WTC11 (cell line): ENCODE measurements at regions not wholly inside any gene's neighbourhood (a gene's known extent, or its start where the extent isn't known, plus 50 kb on each side); places are given as distances from the start of the nearest gene placed in this dataset.

Source experiments
- ATAC-seq: fragments of 200-7000 bp; cut with Tn5 transposase; 2 replicates; pipeline ENCODE4 v1.10.0; 2021; ENCODE audit warnings: mild to moderate bottlenecking, moderate library complexity
- CTCF ChIA-PET: fragments of 300-600 bp; sonication (Branson Sonifier 250); formaldehyde crosslinking; loops from one replicate; lab custom pipeline; 2021; ENCODE audit warnings: antibody characterized with exemption; lab: Charles Lee
- POLR2A ChIA-PET: fragments of 350-600 bp; sonication (Branson Sonifier 250); formaldehyde crosslinking; loops from one replicate; lab custom pipeline; 2021; ENCODE audit warnings: antibody characterized with exemption; lab: Charles Lee
- DNase-seq: peaks from one replicate; pipeline ENCODE4 v3.0.0; 2021; ENCODE audit warnings: low spot score
- H3K27ac Mint-ChIP-seq: 2 replicates; pipeline ENCODE4 v1.8.0; 2021; ENCODE audit warnings: mixed read lengths
- H3K27me3 Mint-ChIP-seq: 2 replicates; pipeline ENCODE4 v1.8.0; 2021; ENCODE audit warnings: low read depth, mild to moderate bottlenecking, moderate library complexity, mixed read lengths
- H3K36me3 Mint-ChIP-seq: 2 replicates; pipeline ENCODE4 v1.8.0; 2021; ENCODE audit warnings: mixed read lengths
- H3K4me1 Mint-ChIP-seq: 2 replicates; pipeline ENCODE4 v1.8.0; 2022; ENCODE audit warnings: mixed read lengths
- H3K4me3 Mint-ChIP-seq: 2 replicates; pipeline ENCODE4 v1.8.0; 2021; ENCODE audit warnings: mild to moderate bottlenecking, moderate library complexity, mixed read lengths
- H3K9me3 Mint-ChIP-seq: 2 replicates; pipeline ENCODE4 v1.8.0; 2021; ENCODE audit warnings: mixed read lengths
- ETV6 ChIP-seq: sonication (generic); formaldehyde crosslinking; IDR thresholded peaks from 2 replicates; pipeline ENCODE4 v1.8.1; 2022; ENCODE audit warnings: mild to moderate bottlenecking, missing genetic modification reagents
- FOXP1 ChIP-seq: sonication (generic); formaldehyde crosslinking; IDR thresholded peaks from 2 replicates; pipeline ENCODE4 v1.8.0; 2022; ENCODE audit warnings: missing genetic modification reagents, mild to moderate bottlenecking, moderate library complexity, borderline replicate concordance
- GTF2I ChIP-seq: fragments of 250-450 bp; sonication (Bioruptor Pico); conservative IDR thresholded peaks from 2 replicates; pipeline ENCODE4 v1.4.0; 2021; ENCODE audit warnings: mild to moderate bottlenecking
- NFYB ChIP-seq: sonication (generic); formaldehyde crosslinking; conservative IDR thresholded peaks from 2 replicates; pipeline ENCODE4 v1.8.0; 2022; ENCODE audit warnings: low read depth, missing genetic modification reagents
- SMAD4 ChIP-seq: sonication (generic); formaldehyde crosslinking; IDR thresholded peaks from 2 replicates; pipeline ENCODE4 v1.8.0; 2022; ENCODE audit warnings: mild to moderate bottlenecking, missing genetic modification reagents
- TP53 ChIP-seq: sonication (generic); formaldehyde crosslinking; IDR thresholded peaks from 2 replicates; pipeline ENCODE4 v1.8.1; 2023; ENCODE audit warnings: mild to moderate bottlenecking, missing genetic modification reagents
- ZNF121 ChIP-seq: sonication (generic); formaldehyde crosslinking; IDR thresholded peaks from 2 replicates; pipeline ENCODE4 v1.8.0; 2023; ENCODE audit warnings: missing genetic modification reagents
- ZNF317 ChIP-seq: sonication (generic); formaldehyde crosslinking; IDR thresholded peaks from 2 replicates; pipeline ENCODE4 v1.8.1; 2023; ENCODE audit warnings: low read depth, mild to moderate bottlenecking, moderate library complexity, missing genetic modification reagents, borderline replicate concordance
- TF ChIP-seq, protein P1 (sequence below): fragments of 250-450 bp; sonication (Bioruptor Pico); IDR thresholded peaks from 2 replicates; pipeline ENCODE4 v2.1.2; 2022; ENCODE audit warnings: mild to moderate bottlenecking, moderate library complexity
- TF ChIP-seq, protein P2 (sequence below): fragments of 250-450 bp; sonication (Bioruptor Pico); IDR thresholded peaks from 2 replicates; pipeline ENCODE4 v1.9.0; 2021; ENCODE audit warnings: mild to moderate bottlenecking
- TF ChIP-seq, protein P3 (sequence below): fragments of 200-600 bp; IDR thresholded peaks from 2 replicates; pipeline ENCODE4 v1.8.0; 2022; ENCODE audit warnings: antibody characterized with exemption
- TF ChIP-seq, protein P4 (sequence below): sonication (generic); formaldehyde crosslinking; IDR thresholded peaks from 2 replicates; pipeline ENCODE4 v1.8.1; 2022; ENCODE audit warnings: low read depth, missing genetic modification reagents, borderline replicate concordance
- TF ChIP-seq, protein P5 (sequence below): sonication (generic); formaldehyde crosslinking; IDR thresholded peaks from 2 replicates; pipeline ENCODE4 v1.8.1; 2023; ENCODE audit warnings: mild to moderate bottlenecking, missing genetic modification reagents, moderate library complexity

DNA sequence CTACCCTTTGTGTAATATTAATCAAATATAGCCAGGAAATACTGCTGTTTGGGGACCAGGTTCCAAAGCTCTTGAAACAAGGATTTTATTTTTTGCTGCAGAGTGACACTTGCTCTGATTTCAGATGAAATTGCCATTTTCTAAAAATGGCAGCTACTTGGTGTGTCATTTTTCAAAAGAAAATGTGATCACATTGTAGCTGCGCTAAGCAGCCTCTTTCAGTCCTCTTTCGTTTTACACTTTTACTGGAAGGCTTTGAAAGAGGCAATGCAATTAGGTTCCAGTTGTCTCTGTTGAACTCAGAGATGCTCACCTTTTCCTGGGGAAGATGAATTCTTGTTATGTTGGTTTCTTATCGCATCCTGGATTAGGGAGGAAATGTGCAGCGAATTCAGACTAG, 85.1 kb downstream of the CT47B1 start (continued):
- TF ChIP-seq, protein P1, sequence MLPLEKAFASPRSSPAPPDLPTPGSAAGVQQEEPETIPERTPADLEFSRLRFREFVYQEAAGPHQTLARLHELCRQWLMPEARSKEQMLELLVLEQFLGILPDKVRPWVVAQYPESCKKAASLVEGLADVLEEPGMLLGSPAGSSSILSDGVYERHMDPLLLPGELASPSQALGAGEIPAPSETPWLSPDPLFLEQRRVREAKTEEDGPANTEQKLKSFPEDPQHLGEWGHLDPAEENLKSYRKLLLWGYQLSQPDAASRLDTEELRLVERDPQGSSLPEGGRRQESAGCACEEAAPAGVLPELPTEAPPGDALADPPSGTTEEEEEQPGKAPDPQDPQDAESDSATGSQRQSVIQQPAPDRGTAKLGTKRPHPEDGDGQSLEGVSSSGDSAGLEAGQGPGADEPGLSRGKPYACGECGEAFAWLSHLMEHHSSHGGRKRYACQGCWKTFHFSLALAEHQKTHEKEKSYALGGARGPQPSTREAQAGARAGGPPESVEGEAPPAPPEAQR: no peak
- no peak for TF ChIP-seq ZNF317 (CRISPR knock-in tag)
- TF ChIP-seq, all 79 proteins: peak for 0

DNA sequence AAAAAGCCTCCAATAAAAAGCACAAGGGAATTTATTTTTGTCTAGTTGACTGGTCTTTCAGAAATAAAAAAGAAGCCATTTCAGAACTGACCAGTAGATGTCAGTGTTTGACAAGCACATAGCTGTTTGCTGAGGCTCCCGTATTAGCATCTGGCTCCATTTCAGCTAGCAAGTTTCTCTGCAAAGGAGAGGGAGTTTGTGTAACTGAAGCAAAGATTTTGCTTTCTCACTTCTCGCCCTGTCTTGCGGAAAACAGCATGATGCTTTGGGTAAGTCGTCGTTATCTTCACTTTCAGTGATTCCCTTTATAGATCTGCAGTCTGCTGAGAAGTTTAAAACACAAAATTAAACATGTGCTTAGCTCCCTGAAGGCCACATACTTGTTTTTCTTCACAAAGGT, 85.5 kb downstream of the CT47B1 start:
- CTCF ChIA-PET: interaction anchor here (1.0 to 3.6 kb wide), 5 partner anchors 12 to 275 kb away, joined by 3 to 60 read pairs (median 4); no protein-coding TSS in a partner anchor
- no peak overlapping the region for H3K4me3 Mint-ChIP-seq
- H3K9me3 Mint-ChIP-seq: no peaks in the 10 kb centered on the region

DNA sequence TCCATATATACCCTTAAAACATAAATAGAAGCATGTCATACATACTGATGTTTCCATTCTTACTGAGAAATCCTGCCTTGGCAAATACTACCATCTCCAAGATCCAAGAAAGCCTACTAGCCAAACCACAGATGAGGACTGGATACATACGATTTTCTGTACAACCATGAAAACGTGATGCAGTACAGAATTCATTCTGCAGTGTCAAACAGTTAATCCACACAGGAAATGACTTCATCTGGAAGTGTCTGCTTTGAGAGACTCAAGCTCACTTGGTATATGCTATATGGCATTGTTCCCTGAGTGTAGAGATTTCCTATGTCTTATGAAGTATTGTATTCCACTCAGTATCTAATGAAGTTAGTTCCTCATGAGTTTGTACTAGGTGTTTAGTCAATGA, 94.3 kb downstream of the CT47B1 start:
- CTCF ChIA-PET: no interaction called here
- no peaks in the 10 kb centered on the region for H3K9me3 Mint-ChIP-seq
- no peak overlapping the region for H3K4me3 Mint-ChIP-seq
- no peak for TF ChIP-seq TP53 (CRISPR knock-in tag)
- TF ChIP-seq, protein P2, sequence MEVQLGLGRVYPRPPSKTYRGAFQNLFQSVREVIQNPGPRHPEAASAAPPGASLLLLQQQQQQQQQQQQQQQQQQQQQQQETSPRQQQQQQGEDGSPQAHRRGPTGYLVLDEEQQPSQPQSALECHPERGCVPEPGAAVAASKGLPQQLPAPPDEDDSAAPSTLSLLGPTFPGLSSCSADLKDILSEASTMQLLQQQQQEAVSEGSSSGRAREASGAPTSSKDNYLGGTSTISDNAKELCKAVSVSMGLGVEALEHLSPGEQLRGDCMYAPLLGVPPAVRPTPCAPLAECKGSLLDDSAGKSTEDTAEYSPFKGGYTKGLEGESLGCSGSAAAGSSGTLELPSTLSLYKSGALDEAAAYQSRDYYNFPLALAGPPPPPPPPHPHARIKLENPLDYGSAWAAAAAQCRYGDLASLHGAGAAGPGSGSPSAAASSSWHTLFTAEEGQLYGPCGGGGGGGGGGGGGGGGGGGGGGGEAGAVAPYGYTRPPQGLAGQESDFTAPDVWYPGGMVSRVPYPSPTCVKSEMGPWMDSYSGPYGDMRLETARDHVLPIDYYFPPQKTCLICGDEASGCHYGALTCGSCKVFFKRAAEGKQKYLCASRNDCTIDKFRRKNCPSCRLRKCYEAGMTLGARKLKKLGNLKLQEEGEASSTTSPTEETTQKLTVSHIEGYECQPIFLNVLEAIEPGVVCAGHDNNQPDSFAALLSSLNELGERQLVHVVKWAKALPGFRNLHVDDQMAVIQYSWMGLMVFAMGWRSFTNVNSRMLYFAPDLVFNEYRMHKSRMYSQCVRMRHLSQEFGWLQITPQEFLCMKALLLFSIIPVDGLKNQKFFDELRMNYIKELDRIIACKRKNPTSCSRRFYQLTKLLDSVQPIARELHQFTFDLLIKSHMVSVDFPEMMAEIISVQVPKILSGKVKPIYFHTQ (CRISPR knock-in tag): no peak
- TF ChIP-seq FOXP1 (CRISPR knock-in tag): no peak
- TF ChIP-seq ETV6 (CRISPR knock-in tag): no peak
- no peak for TF ChIP-seq NFYB (CRISPR knock-in tag)
- TF ChIP-seq, protein P3, sequence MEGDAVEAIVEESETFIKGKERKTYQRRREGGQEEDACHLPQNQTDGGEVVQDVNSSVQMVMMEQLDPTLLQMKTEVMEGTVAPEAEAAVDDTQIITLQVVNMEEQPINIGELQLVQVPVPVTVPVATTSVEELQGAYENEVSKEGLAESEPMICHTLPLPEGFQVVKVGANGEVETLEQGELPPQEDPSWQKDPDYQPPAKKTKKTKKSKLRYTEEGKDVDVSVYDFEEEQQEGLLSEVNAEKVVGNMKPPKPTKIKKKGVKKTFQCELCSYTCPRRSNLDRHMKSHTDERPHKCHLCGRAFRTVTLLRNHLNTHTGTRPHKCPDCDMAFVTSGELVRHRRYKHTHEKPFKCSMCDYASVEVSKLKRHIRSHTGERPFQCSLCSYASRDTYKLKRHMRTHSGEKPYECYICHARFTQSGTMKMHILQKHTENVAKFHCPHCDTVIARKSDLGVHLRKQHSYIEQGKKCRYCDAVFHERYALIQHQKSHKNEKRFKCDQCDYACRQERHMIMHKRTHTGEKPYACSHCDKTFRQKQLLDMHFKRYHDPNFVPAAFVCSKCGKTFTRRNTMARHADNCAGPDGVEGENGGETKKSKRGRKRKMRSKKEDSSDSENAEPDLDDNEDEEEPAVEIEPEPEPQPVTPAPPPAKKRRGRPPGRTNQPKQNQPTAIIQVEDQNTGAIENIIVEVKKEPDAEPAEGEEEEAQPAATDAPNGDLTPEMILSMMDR: no peak
- TF ChIP-seq, protein P4, sequence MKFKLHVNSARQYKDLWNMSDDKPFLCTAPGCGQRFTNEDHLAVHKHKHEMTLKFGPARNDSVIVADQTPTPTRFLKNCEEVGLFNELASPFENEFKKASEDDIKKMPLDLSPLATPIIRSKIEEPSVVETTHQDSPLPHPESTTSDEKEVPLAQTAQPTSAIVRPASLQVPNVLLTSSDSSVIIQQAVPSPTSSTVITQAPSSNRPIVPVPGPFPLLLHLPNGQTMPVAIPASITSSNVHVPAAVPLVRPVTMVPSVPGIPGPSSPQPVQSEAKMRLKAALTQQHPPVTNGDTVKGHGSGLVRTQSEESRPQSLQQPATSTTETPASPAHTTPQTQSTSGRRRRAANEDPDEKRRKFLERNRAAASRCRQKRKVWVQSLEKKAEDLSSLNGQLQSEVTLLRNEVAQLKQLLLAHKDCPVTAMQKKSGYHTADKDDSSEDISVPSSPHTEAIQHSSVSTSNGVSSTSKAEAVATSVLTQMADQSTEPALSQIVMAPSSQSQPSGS: no peak
- no peak for TF ChIP-seq SMAD4 (CRISPR knock-in tag)
- TF ChIP-seq, protein P5, sequence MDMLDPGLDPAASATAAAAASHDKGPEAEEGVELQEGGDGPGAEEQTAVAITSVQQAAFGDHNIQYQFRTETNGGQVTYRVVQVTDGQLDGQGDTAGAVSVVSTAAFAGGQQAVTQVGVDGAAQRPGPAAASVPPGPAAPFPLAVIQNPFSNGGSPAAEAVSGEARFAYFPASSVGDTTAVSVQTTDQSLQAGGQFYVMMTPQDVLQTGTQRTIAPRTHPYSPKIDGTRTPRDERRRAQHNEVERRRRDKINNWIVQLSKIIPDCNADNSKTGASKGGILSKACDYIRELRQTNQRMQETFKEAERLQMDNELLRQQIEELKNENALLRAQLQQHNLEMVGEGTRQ: no peak
- TF ChIP-seq ZNF121: no peak
- no peaks in the 10 kb centered on the region for H3K36me3 Mint-ChIP-seq
- POLR2A ChIA-PET: no interaction called here
- H3K27me3 Mint-ChIP-seq: peaks cover 41% of the 10 kb centered on the region
- H3K27ac Mint-ChIP-seq: no peak overlapping the region
- no peaks in the 10 kb centered on the region for H3K4me1 Mint-ChIP-seq
- DNase-seq (no peak), ATAC-seq (no peak)

More for the DNA sequence above, 85.5 kb downstream of the CT47B1 start:
- peaks cover 66% of the 10 kb centered on the region for H3K27me3 Mint-ChIP-seq
- POLR2A ChIA-PET: interaction anchor here (0.7 kb wide), 1 partner anchor 230 kb away, joined by 4 read pairs; the partner anchor contains the start of gene CUL4B
- no peak for TF ChIP-seq GTF2I
- TF ChIP-seq, protein P3: peak; percentile 39; the same call in 1 of the 2 replicates
- TF ChIP-seq, all 79 proteins: peak for 1
- DNase-seq (no peak), ATAC-seq (no peak; the same call in 1 of the 2 replicates)
- Mint-ChIP-seq H3K36me3 (no peaks in the 10 kb centered on the region), H3K4me1 (peaks cover 4% of the 10 kb centered on the region; the same call in 1 of the 2 replicates), H3K27ac (no peak overlapping the region)
